Endothelial cell of umbilical vein (primary cell): ENCODE measurements at regions not wholly inside any gene's neighbourhood (a gene's known extent, or its start where the extent isn't known, plus 50 kb on each side); places are given as distances from the start of the nearest gene placed in this dataset.

Experiments used
- BruUV-seq: library from RNA; stranded (reverse); fragments of 400-500 nt; replicated peaks from 2 replicates; lab custom pipeline; 2021; lab: Mats Ljungman, UMichigan
- CTCF ChIA-PET: fragments of 300-600, 350-600 bp; sonication (Branson Sonifier 250); formaldehyde crosslinking; loops from one replicate; lab custom pipeline; 2021; ENCODE audit warnings: antibody characterized with exemption, inconsistent platforms; lab: Charles Lee
- POLR2A ChIA-PET: fragments of 300-600, 350-600 bp; sonication (Branson Sonifier 250); formaldehyde crosslinking; loops from one replicate; lab custom pipeline; 2021; ENCODE audit warnings: antibody characterized with exemption, inconsistent platforms; lab: Charles Lee
- DNase-seq: peaks from one replicate; pipeline ENCODE4 v3.0.0-alpha.2; 2011; ENCODE audit warnings: low read depth, low spot score
- FAIRE-seq: peaks from 2 replicates; lab custom pipeline; 2011; peaks lifted over from hg19 to GRCh38; lab: Jason Lieb, UNC
- H2AFZ ChIP-seq: 2 replicates; pipeline ENCODE4 v1.6.0; 2012; ENCODE audit warnings: low read depth, low read length, control low read depth, inconsistent platforms
- H3K27ac ChIP-seq: 2 replicates; pipeline ENCODE4 v1.5.1; 2011; ENCODE audit warnings: low read depth, mild to moderate bottlenecking, control low read depth, low read length, moderate library complexity; ENCODE audit not compliant: insufficient read depth
- H3K27me3 ChIP-seq, 2 experiments: 2 replicates each; pipeline versions ENCODE4 v1.6.0 to v1.6.1; 2011; ENCODE audit warnings: low read length in 2 of 2, mixed read lengths in 1 of 2; ENCODE audit not compliant: control insufficient read depth in 2 of 2, insufficient read depth in 2 of 2
- H3K36me3 ChIP-seq, 2 experiments: 2 replicates in 1 of 2; 3 replicates in 1 of 2; pipeline ENCODE4 v1.5.1; 2011; ENCODE audit warnings: low read length in 2 of 2, mild to moderate bottlenecking in 1 of 2, moderate library complexity in 1 of 2; ENCODE audit not compliant: control insufficient read depth in 2 of 2, insufficient read depth in 2 of 2; ENCODE audit errors: extremely low read depth in 1 of 2
- H3K4me1 ChIP-seq: 3 replicates; pipeline ENCODE4 v1.5.1; 2011; ENCODE audit warnings: mild to moderate bottlenecking, low read length; ENCODE audit not compliant: control insufficient read depth, insufficient read depth; ENCODE audit errors: extremely low read depth
- H3K4me2 ChIP-seq: 2 replicates; pipeline ENCODE4 v1.6.1; 2011; ENCODE audit warnings: low read length, control low read depth, mixed read lengths; ENCODE audit not compliant: insufficient read depth
- H3K4me3 ChIP-seq, 3 experiments: fragments of 200-600 bp in 1 of 3; sonication (generic), shearing (Covaris generic) in 1 of 3; replicated peaks in 1 of 3; 2 replicates each; pipeline ENCODE4 v1.5.1; 2011 to 2016; ENCODE audit warnings: control low read depth in 3 of 3, low read length in 3 of 3, mild to moderate bottlenecking in 2 of 3, inconsistent platforms in 1 of 3, low read depth in 1 of 3, moderate library complexity in 1 of 3; ENCODE audit not compliant: insufficient read depth in 1 of 3
- H3K79me2 ChIP-seq: 2 replicates; pipeline ENCODE4 v1.6.0; 2012; ENCODE audit warnings: low read length, inconsistent platforms; ENCODE audit not compliant: control insufficient read depth, insufficient read depth
- H3K9ac ChIP-seq: replicated peaks from 2 replicates; pipeline ENCODE3; 2011; ENCODE audit warnings: low read length, control low read depth; ENCODE audit not compliant: insufficient read depth; ENCODE audit errors: extremely low read depth
- H3K9me1 ChIP-seq: replicated peaks from 3 replicates; pipeline ENCODE4 v1.6.0; 2011; ENCODE audit warnings: mild to moderate bottlenecking, low read length; ENCODE audit not compliant: control insufficient read depth, insufficient read depth; ENCODE audit errors: extremely low read depth
- H3K9me3 ChIP-seq: replicated peaks from 2 replicates; pipeline ENCODE4 v1.5.1; 2012; ENCODE audit warnings: low read length, inconsistent platforms; ENCODE audit not compliant: control insufficient read depth, insufficient read depth
- H4K20me1 ChIP-seq: replicated peaks from 2 replicates; pipeline ENCODE3; 2011; ENCODE audit warnings: mild to moderate bottlenecking, low read length; ENCODE audit not compliant: control insufficient read depth, insufficient read depth; ENCODE audit errors: extremely low read depth
- EZH2 ChIP-seq: IDR thresholded peaks from 2 replicates; pipeline ENCODE4 v1.6.1; 2012; ENCODE audit warnings: borderline replicate concordance, low read depth, mild to moderate bottlenecking, moderate library complexity, low read length, inconsistent platforms; ENCODE audit not compliant: severe bottlenecking
- FOS ChIP-seq: IDR thresholded peaks from 2 replicates; pipeline ENCODE4 v1.6.1; 2011; ENCODE audit warnings: mild to moderate bottlenecking, low read length, moderate library complexity, borderline replicate concordance; ENCODE audit not compliant: insufficient read depth
- GATA2 ChIP-seq: IDR thresholded peaks from 2 replicates; pipeline ENCODE4 v1.7.0; 2011; ENCODE audit warnings: low read depth, mild to moderate bottlenecking, moderate library complexity, mixed read lengths, low read length; ENCODE audit not compliant: insufficient read length, insufficient read depth
- JUN ChIP-seq: IDR thresholded peaks from 2 replicates; pipeline ENCODE4 v1.6.1; 2011; ENCODE audit warnings: borderline replicate concordance, low read depth; ENCODE audit not compliant: insufficient read length, insufficient read depth
- dilution Hi-C: fragments of 300-500 bp; cut with MboI; formaldehyde crosslinking; loops from one replicate; pipeline ENCODE4 v1.15.0; 2019; ENCODE audit warnings: low sequenced_read_pairs; ENCODE audit not compliant: extremely low pct_ligation_motif_present
- intact Hi-C: fragments of 100-400 bp; cut with micrococcal nuclease; formaldehyde crosslinking; loops from one replicate; pipeline ENCODE4 v1.10.0; 2022
- TF ChIP-seq, protein P1 (sequence below), 2 donors: IDR thresholded peaks; 1 replicate in 1 of 2; 2 replicates in 1 of 2; pipeline ENCODE4 v1.5.1; 2011; ENCODE audit warnings: low read length in 2 of 2, mild to moderate bottlenecking in 2 of 2, moderate library complexity in 2 of 2, control low read depth in 1 of 2, inconsistent platforms in 1 of 2, low read depth in 1 of 2; ENCODE audit not compliant: insufficient read depth in 1 of 2; ENCODE audit errors: extremely low read depth in 1 of 2

DNA sequence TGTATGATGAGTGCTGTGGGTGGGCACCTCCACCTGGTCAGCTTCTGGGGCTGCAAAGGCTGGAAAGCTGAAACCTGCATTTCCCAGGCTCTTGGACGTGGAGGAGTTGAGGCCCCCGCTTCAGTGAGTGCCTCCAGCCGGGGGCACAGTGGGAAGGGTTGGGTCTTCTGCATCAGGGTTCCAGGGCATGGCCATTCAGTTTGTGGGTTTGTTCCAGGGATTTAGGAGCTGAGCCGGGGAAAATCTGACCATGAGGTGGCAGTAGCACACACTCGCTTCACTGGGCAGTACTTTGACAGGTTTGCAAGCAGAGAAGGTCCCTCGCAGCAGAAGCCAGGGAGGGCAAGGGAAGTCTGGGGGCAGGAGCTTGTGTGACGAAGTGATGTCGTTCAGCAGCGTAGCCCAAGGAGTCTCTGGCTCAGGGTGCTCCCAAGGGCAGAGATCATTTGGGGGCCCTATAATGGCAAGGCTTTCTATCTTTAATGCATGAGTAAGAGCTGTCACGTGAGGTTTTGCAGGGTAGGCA lies 69.5 kb upstream of the SULF2 start:
- no peaks in the 10 kb centered on the region for H3K27me3 ChIP-seq
- peak; percentile 85 for FAIRE-seq
- POLR2A ChIA-PET: interaction anchor here (0.6 to 1.0 kb wide), 3 partner anchors 134 to 441 kb away, joined by 3 to 5 read pairs (median 4); no protein-coding TSS in a partner anchor

More for the DNA sequence above, 69.5 kb upstream of the SULF2 start:
- no peaks in the 10 kb centered on the region for H3K9me1 ChIP-seq
- no peak overlapping the region for H3K4me2 ChIP-seq
- no peaks in the 10 kb centered on the region for H3K79me2 ChIP-seq
- intact Hi-C loops: loop anchor here (1.0 kb wide), 2 partner anchors 129 to 441 kb away; no protein-coding TSS in a partner anchor
- no peak overlapping the region for H2AFZ ChIP-seq
- no peak overlapping the region for H3K4me3 ChIP-seq
- no peaks in the 10 kb centered on the region for H3K4me1 ChIP-seq
- dilution Hi-C loops: no loop called here
- no peak overlapping the region for H3K9ac ChIP-seq
- peak; percentile 64 for DNase-seq
- TF ChIP-seq GATA2 (no peak), EZH2 (no peak), FOS (no peak), JUN (no peak)
- TF ChIP-seq, protein P1, sequence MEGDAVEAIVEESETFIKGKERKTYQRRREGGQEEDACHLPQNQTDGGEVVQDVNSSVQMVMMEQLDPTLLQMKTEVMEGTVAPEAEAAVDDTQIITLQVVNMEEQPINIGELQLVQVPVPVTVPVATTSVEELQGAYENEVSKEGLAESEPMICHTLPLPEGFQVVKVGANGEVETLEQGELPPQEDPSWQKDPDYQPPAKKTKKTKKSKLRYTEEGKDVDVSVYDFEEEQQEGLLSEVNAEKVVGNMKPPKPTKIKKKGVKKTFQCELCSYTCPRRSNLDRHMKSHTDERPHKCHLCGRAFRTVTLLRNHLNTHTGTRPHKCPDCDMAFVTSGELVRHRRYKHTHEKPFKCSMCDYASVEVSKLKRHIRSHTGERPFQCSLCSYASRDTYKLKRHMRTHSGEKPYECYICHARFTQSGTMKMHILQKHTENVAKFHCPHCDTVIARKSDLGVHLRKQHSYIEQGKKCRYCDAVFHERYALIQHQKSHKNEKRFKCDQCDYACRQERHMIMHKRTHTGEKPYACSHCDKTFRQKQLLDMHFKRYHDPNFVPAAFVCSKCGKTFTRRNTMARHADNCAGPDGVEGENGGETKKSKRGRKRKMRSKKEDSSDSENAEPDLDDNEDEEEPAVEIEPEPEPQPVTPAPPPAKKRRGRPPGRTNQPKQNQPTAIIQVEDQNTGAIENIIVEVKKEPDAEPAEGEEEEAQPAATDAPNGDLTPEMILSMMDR (IDR thresholded peaks at IDR 0.05; ENCODE audit: extremely low read depth in 1 of 2, insufficient read depth in 1 of 2, low read depth in 1 of 2, low read length in 2 of 2): peak; percentile 62 to 74
- CTCF ChIA-PET: interaction anchor here (0.6 to 1.6 kb wide), 42 partner anchors 9 to 767 kb away, joined by 3 to 22 read pairs (median 4); no protein-coding TSS in a partner anchor
- no TSS peak for BruUV-seq
- no peaks in the 10 kb centered on the region for H3K9me3 ChIP-seq
- no peak overlapping the region for H3K27ac ChIP-seq
- H4K20me1 ChIP-seq: no peaks in the 10 kb centered on the region
- H3K36me3 ChIP-seq: no peaks in the 10 kb centered on the region
